ENCODE measurements at regions not wholly inside any gene's neighbourhood (a gene's known extent, or its start where the extent isn't known, plus 50 kb on each side); places are given as distances from the start of the nearest gene placed in this dataset.

DNA sequence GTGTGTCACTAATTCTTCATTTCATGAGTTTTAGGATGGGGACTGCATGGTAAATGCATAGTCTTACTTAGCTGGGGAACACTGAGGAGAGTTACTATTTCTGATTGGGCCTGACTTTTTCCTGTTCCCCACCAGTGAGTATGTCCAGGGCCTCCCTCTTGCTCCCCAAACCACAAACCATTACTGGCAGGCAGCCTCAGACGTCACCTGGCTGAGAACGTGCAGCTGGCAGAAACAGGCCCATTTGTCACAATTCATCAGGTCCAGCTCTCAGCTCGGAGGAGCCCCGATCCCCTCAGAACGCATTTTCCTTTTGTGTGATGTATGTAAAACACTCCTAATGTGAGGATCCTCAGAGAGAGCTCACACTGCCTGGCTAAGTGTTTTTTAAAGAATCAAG, 71.7 kb upstream of the SIX3 start:
- Histone ChIP-seq H4K5ac (ENCODE audit: insufficient read length, low read depth, low read length) (no peak overlapping the region), H3K4me1 (replicated peaks in 1 of 4; ENCODE audit: control insufficient read depth in 3 of 4, insufficient read depth in 4 of 4, low read length in 3 of 4) (no peaks in the 10 kb centered on the region), H3K4ac (replicated peaks; ENCODE audit: insufficient read length, low read depth, low read length) (no peak overlapping the region), H3K14ac (ENCODE audit: insufficient read length) (no peak overlapping the region), H4K91ac (replicated peaks; ENCODE audit: insufficient read length, low read length) (no peak overlapping the region), H3K23ac (ENCODE audit: insufficient read length) (no peak overlapping the region), H3K36me3 (ENCODE audit: control insufficient read depth in 2 of 4, insufficient read depth in 4 of 4, low read length in 3 of 4) (no peaks in the 10 kb centered on the region), H3K18ac (ENCODE audit: extremely low read depth, low read length) (no peak overlapping the region), H4K8ac (ENCODE audit: extremely low read depth, insufficient read depth, low read length) (0 out of 2 replicates have a peak overlapping the region, but pooled peaks have one; percentile 4), H3K4me3 (ENCODE audit: extremely low read depth in 1 of 4, insufficient read depth in 2 of 4, low read depth in 3 of 4, low read length in 4 of 4) (no peak overlapping the region), H2BK5ac (ENCODE audit: low read depth, low read length) (no peak overlapping the region), H3K9me3 (ENCODE audit: insufficient read depth in 2 of 2, low read depth in 1 of 2, low read length in 1 of 2) (no peaks in the 10 kb centered on the region), H2BK20ac (ENCODE audit: low read length) (no peak overlapping the region), H2AK5ac (ENCODE audit: low read depth, low read length) (no peak overlapping the region), H3K9ac (replicated peaks in 1 of 4; ENCODE audit: extremely low read depth in 1 of 4, low read depth in 3 of 4, low read length in 3 of 4) (no peak overlapping the region; a peak in 1 of 7 replicates), H2BK15ac (ENCODE audit: low read length) (no peak overlapping the region), H3K79me2 (ENCODE audit: control insufficient read depth in 1 of 2, insufficient read depth in 2 of 2, low read length in 2 of 2) (no peaks in the 10 kb centered on the region), H3K79me1 (ENCODE audit: low read depth, low read length) (no peaks in the 10 kb centered on the region), H3K27me3 (replicated peaks in 1 of 4; ENCODE audit: control insufficient read depth in 3 of 4, extremely low read depth in 1 of 4, insufficient read depth in 3 of 4, low read length in 3 of 4) (no peaks in the 10 kb centered on the region; a peak in 1 of 7 replicates), H4K20me1 (replicated peaks in 1 of 2; ENCODE audit: control insufficient read depth in 1 of 2, insufficient read depth in 2 of 2, low read length in 2 of 2) (no peaks in the 10 kb centered on the region), H2AFZ (ENCODE audit: low read length) (no peak overlapping the region), H3K4me2 (ENCODE audit: insufficient read depth in 1 of 2, low read depth in 2 of 2, low read length in 2 of 2) (no peak overlapping the region), H2BK12ac (ENCODE audit: low read depth, low read length) (no peak overlapping the region), H2BK120ac (replicated peaks; ENCODE audit: low read depth, low read length) (no peak overlapping the region), H3K23me2 (ENCODE audit: low read depth, low read length) (no peaks in the 10 kb centered on the region; the same call in 1 of the 2 replicates), H3K56ac (replicated peaks; ENCODE audit: insufficient read length, low read depth, low read length) (no peak overlapping the region), H3K27ac (ENCODE audit: low read depth, low read length) (no peak overlapping the region)
- ChIA-PET CTCF (ENCODE audit: partially characterized antibody) (interaction anchor here (0.9 to 1.2 kb wide), 3 partner anchors 11 to 390 kb away, joined by 3 to 5 read pairs (median 3); no protein-coding TSS in a partner anchor), POLR2A (ENCODE audit: partially characterized antibody) (interaction anchor here (0.7 kb wide), 1 partner anchor 57 kb away, joined by 3 read pairs; no protein-coding TSS in a partner anchor)
- FAIRE-seq = no peak
- 62% methylated on average over 5 of the region's 5 CpGs; no CpG with 5 or more reads in 1 of the 2 experiments for WGBS, 2 experiments (ENCODE audit: extremely low coverage in 1 of 2, insufficient coverage in 1 of 2, insufficient read length in 1 of 2, insufficient replicate concordance in 2 of 2, low coverage in 1 of 2, low lambda C conversion rate in 2 of 2, missing lambda C conversion rate in 1 of 2)
- no peak for DNase-seq (ENCODE audit: low read depth in 1 of 2, low spot score in 2 of 2)
- no peak for TF ChIP-seq JUN (IDR thresholded peaks at IDR 0.05; ENCODE audit: low read depth, low read length)
- no peak for TF ChIP-seq BCL11A (IDR thresholded peaks at IDR 0.05; ENCODE audit: low read depth in 2 of 2, low read length in 2 of 2)
- TF ChIP-seq POLR2A (IDR thresholded peaks at IDR 0.05; ENCODE audit: control extremely low read depth in 1 of 2, low read depth in 2 of 2, low read length in 2 of 2) = no peak
- no peak for TF ChIP-seq CTBP2 (IDR thresholded peaks at IDR 0.05; ENCODE audit: borderline replicate concordance, insufficient read depth, insufficient read length, low read length)
- no peak for TF ChIP-seq SIRT6 (IDR thresholded peaks at IDR 0.05; ENCODE audit: low read length)
- no peak for TF ChIP-seq EZH2 (IDR thresholded peaks at IDR 0.05; ENCODE audit: low read depth, low read length, severe bottlenecking)
- no peak for TF ChIP-seq SIN3A (conservative IDR thresholded peaks at IDR 0.05 in 1 of 2, IDR thresholded peaks at IDR 0.05 in 1 of 2; ENCODE audit: low read depth in 1 of 2, low read length in 2 of 2)
- no peak for TF ChIP-seq NANOG (IDR thresholded peaks at IDR 0.05; ENCODE audit: insufficient read depth, low read depth, low read length, poor library complexity, severe bottlenecking)
- no peak for TF ChIP-seq HDAC6 (IDR thresholded peaks at IDR 0.05; ENCODE audit: low read depth, low read length)
- TF ChIP-seq SAP30 (IDR thresholded peaks at IDR 0.05; ENCODE audit: insufficient read depth, insufficient replicate concordance, low read length) = no peak
- no peak for TF ChIP-seq KDM1A (IDR thresholded peaks at IDR 0.05; ENCODE audit: borderline replicate concordance, low read length)
- TF ChIP-seq POU5F1 (IDR thresholded peaks at IDR 0.05; ENCODE audit: low read depth, low read length) = no peak

All from H1 (cell line).